GM12891 (cell line): ENCODE measurements at regions not wholly inside any gene's neighbourhood (a gene's known extent, or its start where the extent isn't known, plus 50 kb on each side); places are given as distances from the start of the nearest gene placed in this dataset.

Experiments
- POLR2A ChIP-seq: IDR thresholded peaks from 2 replicates; pipeline ENCODE4 v1.6.1; 2011; ENCODE audit warnings: low read depth, low read length, control low read depth
- POLR2AphosphoS5 ChIP-seq: IDR thresholded peaks from 2 replicates; pipeline ENCODE4 v1.6.1; 2011; ENCODE audit warnings: low read depth, low read length, control low read depth
- POU2F2 ChIP-seq: IDR thresholded peaks from 2 replicates; pipeline ENCODE4 v1.6.1; 2011; ENCODE audit warnings: low read depth, mild to moderate bottlenecking, control low read depth, low read length, moderate library complexity
- SPI1 ChIP-seq: IDR thresholded peaks from 2 replicates; pipeline ENCODE4 v1.6.1; 2011; ENCODE audit warnings: low read depth, low read length, control low read depth
- TAF1 ChIP-seq: IDR thresholded peaks from 2 replicates; pipeline ENCODE4 v1.6.1; 2011; ENCODE audit warnings: low read depth, low read length, control low read depth

- TF ChIP-seq POLR2AphosphoS5, result no peak
- TF ChIP-seq TAF1, result no peak
- TF ChIP-seq POLR2A, result no peak
- TF ChIP-seq SPI1, result no peak
- TF ChIP-seq POU2F2, result no peak
These were observed 307.4 kb downstream of the NDUFA10 start for GRCh38 chr2:239717706-239718105.
